Glutamatergic neuron (in vitro differentiated cells): ENCODE measurements at regions not wholly inside any gene's neighbourhood (a gene's known extent, or its start where the extent isn't known, plus 50 kb on each side); places are given as distances from the start of the nearest gene placed in this dataset.

Experiments
- DNase-seq: peaks from one replicate; pipeline ENCODE4 v3.0.0; 2022
- H3K27ac Mint-ChIP-seq: one replicate; pipeline ENCODE4 v1.8.0; 2020; ENCODE audit warnings: mild to moderate bottlenecking, mixed read lengths, inconsistent platforms; ENCODE audit not compliant: unreplicated experiment
- H3K27me3 Mint-ChIP-seq: one replicate; pipeline ENCODE4 v1.8.0; 2020; ENCODE audit warnings: mild to moderate bottlenecking, moderate library complexity, mixed read lengths, inconsistent platforms; ENCODE audit not compliant: unreplicated experiment
- H3K36me3 Mint-ChIP-seq: one replicate; pipeline ENCODE4 v1.8.0; 2020; ENCODE audit warnings: mild to moderate bottlenecking, mixed read lengths, inconsistent platforms; ENCODE audit not compliant: unreplicated experiment
- H3K4me1 Mint-ChIP-seq: one replicate; pipeline ENCODE4 v1.8.0; 2020; ENCODE audit warnings: mild to moderate bottlenecking, low read depth, mixed read lengths, inconsistent platforms; ENCODE audit not compliant: unreplicated experiment
- H3K4me3 Mint-ChIP-seq: one replicate; pipeline ENCODE4 v1.8.0; 2020; ENCODE audit warnings: mild to moderate bottlenecking, mixed read lengths, inconsistent platforms; ENCODE audit not compliant: unreplicated experiment
- H3K9me3 Mint-ChIP-seq: one replicate; pipeline ENCODE4 v1.8.0; 2020; ENCODE audit warnings: mild to moderate bottlenecking, moderate library complexity, mixed read lengths, inconsistent platforms; ENCODE audit not compliant: unreplicated experiment
- CTCF ChIP-seq: fragments of 200-600 bp; sonication (generic); IDR thresholded peaks from one replicate; pipeline ENCODE4 v1.5.0; 2021; ENCODE audit not compliant: partially characterized antibody, unreplicated experiment

GRCh38 chr18:39057423-39058064 is 1491.9 kb upstream of the CELF4 start:
- peaks cover 24% of the 10 kb centered on the region for H3K4me1 Mint-ChIP-seq
- H3K27me3 Mint-ChIP-seq = peaks cover 2% of the 10 kb centered on the region
- no peak overlapping the region for H3K27ac Mint-ChIP-seq
- H3K36me3 Mint-ChIP-seq = no peaks in the 10 kb centered on the region
- no peak overlapping the region for H3K4me3 Mint-ChIP-seq
- DNase-seq = no peak
- no peaks in the 10 kb centered on the region for H3K9me3 Mint-ChIP-seq
- TF ChIP-seq CTCF = no peak

GRCh38 chr18:39053571-39053970 is 1488.0 kb upstream of the CELF4 start:
- Mint-ChIP-seq H3K27ac (no peak overlapping the region), H3K9me3 (no peaks in the 10 kb centered on the region), H3K36me3 (no peaks in the 10 kb centered on the region), H3K4me1 (peaks cover 28% of the 10 kb centered on the region), H3K4me3 (no peak overlapping the region), H3K27me3 (peaks cover under 1% of the 10 kb centered on the region)
- TF ChIP-seq CTCF = no peak
- no peak for DNase-seq

GRCh38 chr18:39051013-39051412 is 1485.4 kb upstream of the CELF4 start:
- Mint-ChIP-seq H3K9me3 (no peaks in the 10 kb centered on the region), H3K27ac (no peak overlapping the region), H3K4me1 (peaks cover 28% of the 10 kb centered on the region), H3K36me3 (no peaks in the 10 kb centered on the region), H3K27me3 (peaks cover 1% of the 10 kb centered on the region), H3K4me3 (no peak overlapping the region)
- no peak for DNase-seq
- TF ChIP-seq CTCF = no peak

GRCh38 chr18:39039813-39040212 is 1474.2 kb upstream of the CELF4 start:
- Mint-ChIP-seq H3K9me3 (no peaks in the 10 kb centered on the region), H3K4me3 (no peak overlapping the region), H3K36me3 (no peaks in the 10 kb centered on the region), H3K4me1 (no peaks in the 10 kb centered on the region), H3K27me3 (no peaks in the 10 kb centered on the region), H3K27ac (no peak overlapping the region)
- no peak for DNase-seq
- no peak for TF ChIP-seq CTCF

- no peak for DNase-seq
- no peaks in the 10 kb centered on the region for H3K9me3 Mint-ChIP-seq
- H3K4me3 Mint-ChIP-seq = no peak overlapping the region
- H3K27me3 Mint-ChIP-seq = no peaks in the 10 kb centered on the region
- H3K36me3 Mint-ChIP-seq = no peaks in the 10 kb centered on the region
- TF ChIP-seq CTCF = no peak
- no peaks in the 10 kb centered on the region for H3K4me1 Mint-ChIP-seq
- no peak overlapping the region for H3K27ac Mint-ChIP-seq
Measured at GRCh38 chr18:39037925-39038324, 1472.3 kb upstream of the CELF4 start.
